ENCODE measurements at regions not wholly inside any gene's neighbourhood (a gene's known extent, or its start where the extent isn't known, plus 50 kb on each side); places are given as distances from the start of the nearest gene placed in this dataset.

DNA sequence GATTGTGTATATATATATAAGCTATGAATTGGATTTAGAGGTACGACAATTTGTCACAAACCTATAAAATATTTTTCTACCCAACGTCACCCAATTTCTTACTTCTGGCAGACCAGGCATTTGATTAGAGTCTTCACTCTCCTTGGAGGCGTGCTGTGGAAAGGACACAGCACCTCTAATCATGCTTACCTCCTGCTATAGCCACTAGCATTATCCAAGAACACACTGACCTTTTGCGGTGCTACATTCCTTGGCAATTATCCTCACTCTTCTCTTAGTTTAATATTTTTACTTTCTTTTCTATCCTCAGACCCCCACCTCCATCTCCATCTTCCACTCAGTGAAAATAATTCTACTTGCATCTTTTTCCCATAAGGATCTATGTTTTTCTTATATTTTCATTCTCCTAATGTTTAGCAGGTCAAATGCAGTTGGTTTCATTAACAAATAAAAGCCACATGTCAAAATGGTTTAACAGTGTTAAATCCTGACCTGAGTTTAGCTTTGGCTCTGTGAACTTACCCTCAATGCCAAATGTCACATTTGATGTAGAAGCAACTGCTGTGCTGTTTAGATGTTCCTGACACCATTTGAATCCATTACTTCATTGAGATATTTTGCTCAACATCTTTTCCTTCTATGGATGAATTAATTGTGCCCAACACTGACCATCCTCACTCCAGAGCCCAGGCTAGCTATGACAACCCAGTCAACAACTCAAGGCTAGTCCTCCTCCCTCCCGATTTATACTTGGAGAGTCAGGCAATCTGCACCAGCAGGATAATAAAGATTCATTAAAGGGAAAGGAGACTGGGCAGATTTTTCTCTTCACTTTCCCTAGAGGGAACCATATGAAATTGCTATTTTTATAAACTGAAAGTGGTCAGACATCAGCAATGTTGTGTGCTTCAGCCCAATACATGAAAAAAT, 240.5 kb downstream of the MREG start (continued):
- TF ChIP-seq PPARD (CRISPR knock-in tag; IDR thresholded peaks at IDR 0.05) (no peak), ZNF347 (CRISPR knock-in tag; IDR thresholded peaks at IDR 0.05; ENCODE audit: low read depth) (no peak), BCOR (IDR thresholded peaks at IDR 0.05) (no peak)

DNA sequence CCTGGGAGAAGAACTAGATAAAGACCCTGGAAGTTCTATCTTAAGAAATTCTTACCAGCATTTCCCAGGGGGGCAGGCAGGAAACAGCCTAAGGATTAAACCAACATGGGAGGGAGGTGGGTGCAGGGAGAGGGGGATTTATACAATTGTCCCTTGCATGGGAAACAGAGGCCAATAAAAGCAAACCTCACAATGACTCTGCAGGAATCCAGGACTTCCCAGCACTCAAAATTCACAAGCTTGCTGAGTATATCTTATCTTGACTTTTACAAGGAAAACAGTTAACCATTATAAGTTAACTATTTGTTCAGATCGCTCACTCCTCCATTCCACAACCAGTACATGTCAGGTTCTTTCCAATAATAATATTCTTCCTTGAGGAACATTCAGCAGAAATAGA, 241.3 kb downstream of the MREG start:
- ATAC-seq (peak; percentile 63), FAIRE-seq (peak; percentile 85), DNase-seq (ENCODE audit: extremely low read depth in 1 of 4, low spot score in 3 of 4) (peak in 2 of 4 experiments; percentile 26 to 60)
- Histone ChIP-seq H3K79me2 (ENCODE audit: control insufficient read depth, insufficient read depth, low read length) (no peaks in the 10 kb centered on the region), H3K9ac (ENCODE audit: insufficient read depth in 1 of 2, low read depth in 2 of 2, low read length in 2 of 2) (peak overlapping the region in 1 of 2 experiments; percentile 53; a peak in 2 of 4 replicates), H3K27me3 (ENCODE audit: control insufficient read depth in 2 of 2, insufficient read depth in 2 of 2, low read length in 2 of 2) (no peaks in the 10 kb centered on the region), H3K9me3 (replicated peaks; ENCODE audit: control insufficient read depth, insufficient read depth, low read depth, low read length) (no peaks in the 10 kb centered on the region), H4K20me1 (replicated peaks; ENCODE audit: control insufficient read depth, insufficient read depth, low read length) (no peaks in the 10 kb centered on the region), H3K27ac (ENCODE audit: extremely low read depth, low read depth, low read length) (peak overlapping the region; percentile 80), H3K4me1 (replicated peaks in 1 of 2; ENCODE audit: control insufficient read depth in 2 of 2, insufficient read depth in 2 of 2, low read length in 2 of 2) (peaks cover 7 to 43% of the 10 kb centered on the region in 2 experiments), H3K36me3 (ENCODE audit: control insufficient read depth, insufficient read depth, low read length) (no peaks in the 10 kb centered on the region), H3K4me2 (ENCODE audit: insufficient read depth, low read length) (peak overlapping the region; percentile 38; the same call in 1 of the 2 replicates), H3K9me1 (ENCODE audit: control insufficient read depth, insufficient read depth, low read length) (no peaks in the 10 kb centered on the region), H2AFZ (ENCODE audit: low read depth, low read length) (peak overlapping the region; percentile 89), H3K4me3 (no peak overlapping the region)
- in situ Hi-C loops (cut with MboI), result no loop called here
- WGBS (ENCODE audit: insufficient coverage, low coverage, missing lambda C conversion rate), result 0% methylated on average over 1 of the region's 1 CpG
- intact Hi-C loops (cut with micrococcal nuclease), result loop anchor here (5.0 kb wide), 1 partner anchor 60 kb away; no protein-coding TSS in a partner anchor
- BruUV-seq (replicated peaks), result no TSS peak
- CTCF ChIA-PET (ENCODE audit: low intra/inter-chr PET ratio), result no interaction called here
- POLR2A ChIA-PET, result no interaction called here
- TF ChIP-seq, protein P1, sequence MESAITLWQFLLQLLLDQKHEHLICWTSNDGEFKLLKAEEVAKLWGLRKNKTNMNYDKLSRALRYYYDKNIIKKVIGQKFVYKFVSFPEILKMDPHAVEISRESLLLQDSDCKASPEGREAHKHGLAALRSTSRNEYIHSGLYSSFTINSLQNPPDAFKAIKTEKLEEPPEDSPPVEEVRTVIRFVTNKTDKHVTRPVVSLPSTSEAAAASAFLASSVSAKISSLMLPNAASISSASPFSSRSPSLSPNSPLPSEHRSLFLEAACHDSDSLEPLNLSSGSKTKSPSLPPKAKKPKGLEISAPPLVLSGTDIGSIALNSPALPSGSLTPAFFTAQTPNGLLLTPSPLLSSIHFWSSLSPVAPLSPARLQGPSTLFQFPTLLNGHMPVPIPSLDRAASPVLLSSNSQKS (CRISPR knock-in tag; IDR thresholded peaks at IDR 0.05), result no peak
- no peak; the same call in 1 of the 2 replicates for TF ChIP-seq DPF2 (IDR thresholded peaks at IDR 0.05)
- no peak for TF ChIP-seq HDAC8 (tag; IDR thresholded peaks at IDR 0.05)
- TF ChIP-seq ZNF140 (CRISPR knock-in tag; IDR thresholded peaks at IDR 0.05), result no peak
- TF ChIP-seq HNRNPL (IDR thresholded peaks at IDR 0.05; ENCODE audit: low read depth, low read length), result no peak
- TF ChIP-seq ZNF324 (CRISPR knock-in tag; IDR thresholded peaks at IDR 0.05), result no peak
- TF ChIP-seq, protein P2, sequence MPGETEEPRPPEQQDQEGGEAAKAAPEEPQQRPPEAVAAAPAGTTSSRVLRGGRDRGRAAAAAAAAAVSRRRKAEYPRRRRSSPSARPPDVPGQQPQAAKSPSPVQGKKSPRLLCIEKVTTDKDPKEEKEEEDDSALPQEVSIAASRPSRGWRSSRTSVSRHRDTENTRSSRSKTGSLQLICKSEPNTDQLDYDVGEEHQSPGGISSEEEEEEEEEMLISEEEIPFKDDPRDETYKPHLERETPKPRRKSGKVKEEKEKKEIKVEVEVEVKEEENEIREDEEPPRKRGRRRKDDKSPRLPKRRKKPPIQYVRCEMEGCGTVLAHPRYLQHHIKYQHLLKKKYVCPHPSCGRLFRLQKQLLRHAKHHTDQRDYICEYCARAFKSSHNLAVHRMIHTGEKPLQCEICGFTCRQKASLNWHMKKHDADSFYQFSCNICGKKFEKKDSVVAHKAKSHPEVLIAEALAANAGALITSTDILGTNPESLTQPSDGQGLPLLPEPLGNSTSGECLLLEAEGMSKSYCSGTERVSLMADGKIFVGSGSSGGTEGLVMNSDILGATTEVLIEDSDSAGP (CRISPR knock-in tag; IDR thresholded peaks at IDR 0.05), result no peak
- no peak for TF ChIP-seq CCNT2 (IDR thresholded peaks at IDR 0.05; ENCODE audit: borderline replicate concordance, extremely low read depth, insufficient read length, low read depth, low read length)
- 0 out of 2 replicates have a peak, but pooled peaks have one; percentile 30 for TF ChIP-seq NFE2L1 (tag; IDR thresholded peaks at IDR 0.05; ENCODE audit: borderline replicate concordance, low read depth)
- no peak for TF ChIP-seq CBX2 (IDR thresholded peaks at IDR 0.05; ENCODE audit: insufficient read depth, low read length, poor library complexity, severe bottlenecking)
